ENCODE measurements at regions not wholly inside any gene's neighbourhood (a gene's known extent, or its start where the extent isn't known, plus 50 kb on each side); places are given as distances from the start of the nearest gene placed in this dataset.

- TF ChIP-seq CTCF (IDR thresholded peaks at IDR 0.05; ENCODE audit: low read depth, low read length) = no peak
- no peak for DNase-seq (ENCODE audit: extremely low read depth, low read depth)
Measured at GRCh38 chr16:59440502-59440901, 706.4 kb upstream of the GOT2 start.

- DNase-seq (ENCODE audit: extremely low read depth, low read depth) = no peak
- no peak for TF ChIP-seq CTCF (IDR thresholded peaks at IDR 0.05; ENCODE audit: low read depth, low read length)
Measured at GRCh38 chr16:59432896-59433295, 698.8 kb upstream of the GOT2 start.

- no peak for TF ChIP-seq CTCF (IDR thresholded peaks at IDR 0.05; ENCODE audit: low read depth, low read length)
- DNase-seq (ENCODE audit: extremely low read depth, low read depth) = no peak
Measured at GRCh38 chr16:59432276-59432675, 698.2 kb upstream of the GOT2 start.

- DNase-seq (ENCODE audit: extremely low read depth, low read depth) = no peak
- TF ChIP-seq CTCF (IDR thresholded peaks at IDR 0.05; ENCODE audit: low read depth, low read length) = no peak
Measured at GRCh38 chr16:59424714-59425273, 690.7 kb upstream of the GOT2 start.

GRCh38 chr16:59411961-59412841 lies 678.1 kb upstream of the GOT2 start:
- peak; percentile 66 for TF ChIP-seq CTCF (IDR thresholded peaks at IDR 0.05; ENCODE audit: low read depth, low read length)
- no peak for DNase-seq (ENCODE audit: extremely low read depth, low read depth)

GRCh38 chr16:59410451-59410850 lies 676.3 kb upstream of the GOT2 start:
- TF ChIP-seq CTCF (IDR thresholded peaks at IDR 0.05; ENCODE audit: low read depth, low read length) = no peak
- no peak for DNase-seq (ENCODE audit: extremely low read depth, low read depth)

- DNase-seq (ENCODE audit: extremely low read depth, low read depth) = no peak
- TF ChIP-seq CTCF (IDR thresholded peaks at IDR 0.05; ENCODE audit: low read depth, low read length) = no peak
Measured at GRCh38 chr16:59405802-59406201, 671.7 kb upstream of the GOT2 start.
